ENCODE measurements at regions not wholly inside any gene's neighbourhood (a gene's known extent, or its start where the extent isn't known, plus 50 kb on each side); places are given as distances from the start of the nearest gene placed in this dataset.

GRCh38 chr15:70188286-70188685 lies 90.6 kb upstream of the TLE3 start:
- no peak for DNase-seq

DNA sequence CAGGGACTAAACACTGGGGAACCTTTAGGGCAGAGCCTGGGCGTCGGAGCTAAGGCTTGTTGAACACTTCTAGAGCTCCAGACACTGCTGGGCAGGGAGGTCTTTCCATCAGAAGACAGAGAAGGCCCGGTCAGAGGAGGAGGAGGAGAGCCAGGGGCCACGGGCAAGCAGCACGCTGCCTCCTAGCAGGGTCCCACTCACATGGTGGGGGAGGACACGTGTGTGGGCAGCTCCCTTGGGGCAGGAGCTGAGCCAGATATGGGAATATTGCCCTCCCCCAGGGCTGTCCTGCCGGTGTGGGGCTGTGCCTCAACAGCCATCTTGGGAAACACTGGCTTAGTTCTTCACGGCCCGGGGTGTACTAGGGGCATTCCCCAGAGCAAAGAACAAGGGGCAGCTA lies 89.6 kb upstream of the TLE3 start:
- DNase-seq = no peak

- DNase-seq = no peak
Observed at GRCh38 chr15:70186152-70186551, 88.4 kb upstream of the TLE3 start.

DNA sequence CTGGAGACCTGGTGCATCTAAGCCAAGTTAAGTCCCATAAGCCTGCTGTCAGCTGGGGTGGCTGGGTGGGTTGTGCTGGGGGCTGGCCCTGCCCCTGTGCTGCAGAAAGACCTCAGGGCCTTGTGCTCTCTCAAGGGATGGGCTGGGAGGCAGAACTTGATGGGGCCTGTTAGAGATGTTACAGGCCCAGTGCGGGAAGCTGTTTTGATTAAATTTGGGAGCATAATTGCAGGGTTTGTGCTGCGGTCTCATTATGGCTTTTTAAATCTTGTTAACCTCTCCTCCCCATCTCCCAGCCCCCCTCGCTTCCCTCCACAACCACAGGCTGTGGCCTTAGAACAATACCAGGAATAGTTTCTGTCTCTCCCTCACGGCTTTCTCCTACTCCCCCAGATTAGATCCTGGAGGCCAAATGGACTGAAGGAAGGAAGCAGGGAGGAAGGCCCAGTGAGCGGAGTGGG lies 87.6 kb upstream of the TLE3 start:
- DNase-seq = no peak

GRCh38 chr15:70182858-70183695 lies 85.4 kb upstream of the TLE3 start:
- DNase-seq = no peak

- DNase-seq = no peak
Observed at GRCh38 chr15:70181626-70182255, 84.0 kb upstream of the TLE3 start.

GRCh38 chr15:70180186-70180875 lies 82.6 kb upstream of the TLE3 start:
- DNase-seq = no peak

DNA sequence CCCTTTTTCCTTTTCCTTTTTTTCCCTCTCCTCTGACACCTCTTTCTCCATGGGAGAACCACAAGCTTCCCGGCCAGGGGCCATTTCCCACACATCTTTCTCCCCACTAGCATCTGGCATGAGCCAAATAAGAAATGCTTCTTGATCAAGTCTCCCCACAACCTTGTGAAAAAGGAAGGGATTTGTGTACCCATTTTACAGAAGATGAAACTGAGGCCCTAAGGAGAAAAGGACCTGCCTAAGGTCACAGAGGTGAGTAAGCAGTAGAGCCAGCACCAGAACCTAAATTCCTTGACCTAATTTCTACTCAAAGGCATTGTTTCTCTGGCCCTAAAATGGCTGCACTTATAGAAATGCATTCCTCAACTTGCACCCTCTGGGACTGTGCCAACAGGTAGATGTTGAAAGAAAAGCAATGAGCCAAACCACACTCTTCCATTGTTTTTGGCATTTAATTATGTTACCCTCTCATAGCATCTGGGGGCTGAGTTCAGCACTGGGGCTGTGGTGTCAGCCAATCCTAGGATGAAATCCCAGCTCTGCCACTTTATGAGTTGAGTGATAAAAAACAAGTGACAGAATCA lies 81.7 kb upstream of the TLE3 start:
- no peak for DNase-seq

- no peak for DNase-seq
Observed at GRCh38 chr15:70178335-70179084, 80.8 kb upstream of the TLE3 start.

DNA sequence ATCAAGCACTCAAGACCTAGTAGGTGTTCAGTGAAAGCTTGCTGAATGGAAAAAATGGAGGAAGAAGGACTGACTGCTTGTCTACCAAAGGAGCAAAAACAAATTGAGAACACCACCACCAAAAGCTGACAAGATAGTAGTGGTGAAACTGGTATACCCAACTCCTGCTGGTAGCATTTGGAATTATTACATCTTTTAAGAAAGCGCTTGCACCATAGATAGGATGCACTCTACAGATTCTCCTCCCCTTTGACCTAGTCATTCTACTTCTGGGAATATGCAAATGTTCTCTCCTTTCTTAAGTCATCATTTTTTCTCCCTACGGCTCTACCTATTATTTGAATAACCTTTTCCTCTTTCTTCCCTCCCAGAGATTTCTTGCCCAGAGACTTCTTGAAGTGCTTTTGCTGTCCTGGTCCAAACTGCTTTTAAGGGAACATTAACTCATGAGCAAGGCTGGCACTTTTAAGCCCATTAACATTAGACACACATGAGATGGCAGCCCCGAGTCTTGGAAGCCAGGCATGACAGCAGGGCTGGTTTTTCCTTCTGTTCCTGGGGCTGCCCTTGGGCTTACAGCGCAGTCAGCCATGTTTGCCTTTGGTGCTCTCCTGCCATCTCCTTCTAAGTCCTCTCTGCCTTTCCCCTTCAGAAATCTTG lies 75.0 kb upstream of the TLE3 start:
- no peak for DNase-seq

- DNase-seq = no peak
Observed at GRCh38 chr15:70172124-70172523, 74.4 kb upstream of the TLE3 start.

DNA sequence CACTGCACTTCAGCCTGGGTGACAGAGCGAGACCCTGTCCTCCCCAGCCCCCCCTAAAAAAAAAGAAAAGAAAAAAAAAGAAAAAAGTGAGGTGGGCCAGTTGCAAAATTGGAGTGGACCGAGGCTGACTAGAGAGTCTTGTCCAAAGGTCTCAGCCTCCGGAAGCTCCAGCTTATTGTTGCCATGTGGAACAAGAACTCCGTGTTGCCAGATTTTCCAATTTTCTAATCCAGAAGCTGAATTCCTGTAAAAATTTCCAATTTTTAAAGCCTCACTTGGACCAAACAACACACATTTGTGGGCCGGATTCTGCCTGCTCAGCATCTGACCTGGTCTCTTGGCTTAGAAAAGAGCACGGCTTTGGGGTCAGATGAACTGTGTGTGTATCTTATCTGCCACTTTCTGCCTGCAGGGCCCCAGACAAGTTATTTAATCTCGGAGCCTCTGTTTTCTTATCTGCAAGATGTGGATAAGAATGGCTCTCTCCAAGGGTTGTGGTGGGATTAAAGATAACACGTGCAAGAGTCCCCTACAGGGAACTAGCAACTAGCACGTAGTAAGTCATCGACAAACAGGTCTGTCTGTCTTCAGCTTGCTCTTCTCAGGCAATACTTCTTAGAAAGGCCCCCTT lies 73.7 kb upstream of the TLE3 start:
- no peak for DNase-seq

GRCh38 chr15:70170096-70170699 lies 72.5 kb upstream of the TLE3 start:
- no peak for DNase-seq

DNA sequence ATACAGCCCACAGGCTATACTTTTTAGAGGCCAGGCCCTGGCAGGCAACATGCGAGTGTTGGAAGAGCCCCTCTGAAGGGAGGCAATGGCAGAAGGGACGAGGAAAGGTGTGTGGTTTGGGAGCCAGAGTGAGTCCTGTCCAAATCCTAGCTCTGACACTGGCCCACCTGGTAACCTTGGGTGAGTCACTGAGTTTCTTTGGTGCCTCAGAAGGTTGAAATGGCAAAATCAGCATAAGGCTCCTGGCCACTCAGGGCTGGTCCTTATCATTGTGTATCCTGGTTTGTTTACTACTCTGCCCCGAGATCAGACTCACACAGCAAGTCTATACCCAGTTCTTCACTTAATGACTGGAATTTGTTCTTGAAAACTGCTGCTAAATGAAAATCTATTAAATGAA lies 71.4 kb upstream of the TLE3 start:
- no peak for DNase-seq

DNA sequence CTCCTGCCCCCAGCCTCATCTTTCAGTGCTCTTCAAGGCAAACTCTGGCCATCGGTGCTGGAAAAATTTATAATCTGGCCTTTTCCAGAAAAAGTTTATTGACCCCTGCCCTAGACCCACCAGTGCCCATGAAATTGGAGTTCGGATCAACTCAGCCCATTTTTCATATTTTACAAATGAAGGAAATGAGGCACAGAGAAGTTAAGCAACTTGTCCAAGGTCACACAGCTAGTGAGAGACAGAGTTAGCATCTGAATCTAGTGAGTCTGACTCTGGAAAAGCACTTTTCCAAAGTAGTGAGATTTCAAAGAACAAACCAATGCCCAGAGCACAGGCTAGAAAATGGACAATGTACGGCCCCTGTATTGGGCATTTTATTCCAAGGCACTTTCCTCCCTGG lies 69.4 kb upstream of the TLE3 start:
- DNase-seq = no peak

GRCh38 chr15:70166506-70167087 lies 68.9 kb upstream of the TLE3 start:
- no peak for DNase-seq

DNA sequence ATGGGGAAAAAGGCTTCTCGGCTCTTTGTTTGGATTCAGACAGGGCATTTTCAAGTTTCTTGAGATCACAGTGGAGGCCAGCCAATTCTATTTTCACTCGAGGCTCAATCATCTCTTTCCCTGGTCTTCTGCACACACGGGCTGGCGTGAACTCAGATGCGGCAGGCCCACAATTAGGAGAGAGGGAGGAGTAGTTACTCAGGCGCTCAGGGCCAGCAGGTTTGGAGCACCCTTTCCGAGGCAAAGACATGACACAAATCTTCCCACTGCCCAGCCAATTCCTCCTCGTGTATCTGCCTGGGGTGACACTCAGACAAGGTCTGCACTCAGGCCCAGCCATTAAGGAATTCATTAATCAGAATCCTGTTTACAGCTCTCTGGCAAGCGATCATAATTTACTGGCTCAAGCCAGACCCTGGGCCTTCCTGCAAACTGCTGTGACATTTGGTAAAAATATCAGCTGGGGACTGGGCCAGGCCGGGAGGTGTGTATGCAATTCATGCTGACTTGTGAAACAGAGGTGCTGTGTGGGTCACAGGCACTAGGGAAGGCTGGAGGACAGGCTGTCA lies 68.1 kb upstream of the TLE3 start:
- peak; percentile 53 to 69 for DNase-seq

DNA sequence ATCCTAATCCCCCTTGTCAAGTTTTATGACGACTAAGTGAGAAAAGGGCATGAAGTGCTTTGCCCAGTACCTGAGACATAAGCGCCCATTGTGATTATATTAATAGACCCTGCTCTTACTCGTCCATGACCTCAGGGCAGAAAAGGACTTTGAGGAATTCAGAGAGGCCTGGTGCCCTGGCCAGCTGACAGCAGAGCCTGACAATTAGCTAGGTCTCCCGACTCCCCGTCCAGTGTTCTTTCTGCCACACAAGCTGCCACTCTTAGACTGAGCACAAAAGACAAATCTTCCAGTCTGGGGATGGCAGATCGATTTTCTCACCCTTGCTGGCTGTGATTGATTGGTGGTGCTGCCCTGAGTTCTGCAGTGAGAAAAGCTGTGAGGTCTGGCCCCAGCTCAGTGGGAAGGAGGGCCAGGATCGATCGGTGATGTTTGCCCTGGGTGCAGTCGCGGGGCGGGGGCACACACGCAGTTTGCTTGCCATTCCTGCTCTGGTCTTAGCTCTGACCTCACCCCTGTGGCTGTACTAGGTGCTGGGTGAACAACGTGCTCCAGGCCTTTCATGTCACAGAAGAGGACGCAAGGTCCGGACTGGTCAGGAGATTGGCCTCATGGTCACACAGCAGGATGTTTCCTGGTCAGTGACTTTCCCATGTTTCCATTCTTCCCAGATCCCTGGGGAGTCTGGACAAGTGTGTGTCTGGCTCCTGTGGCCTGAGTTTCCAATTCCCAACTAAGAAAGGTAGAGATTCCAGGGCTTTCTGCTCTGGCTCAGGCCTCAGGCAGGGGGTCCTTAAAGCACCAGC lies 67.4 kb upstream of the TLE3 start:
- DNase-seq = no peak
